B cell (primary cell): ENCODE measurements at regions not wholly inside any gene's neighbourhood (a gene's known extent, or its start where the extent isn't known, plus 50 kb on each side); places are given as distances from the start of the nearest gene placed in this dataset.

Experiments used
- EZH2 ChIP-seq: IDR thresholded peaks from 2 replicates; pipeline ENCODE4 v1.6.1; 2012; ENCODE audit warnings: borderline replicate concordance, low read depth, mild to moderate bottlenecking, moderate library complexity, low read length; ENCODE audit not compliant: insufficient read depth, poor library complexity, severe bottlenecking
- TF ChIP-seq, protein P1 (sequence below): fragments of 200-600 bp; IDR thresholded peaks from one replicate; pipeline ENCODE4 v1.8.0; 2022; ENCODE audit warnings: antibody characterized with exemption, mild to moderate bottlenecking

DNA sequence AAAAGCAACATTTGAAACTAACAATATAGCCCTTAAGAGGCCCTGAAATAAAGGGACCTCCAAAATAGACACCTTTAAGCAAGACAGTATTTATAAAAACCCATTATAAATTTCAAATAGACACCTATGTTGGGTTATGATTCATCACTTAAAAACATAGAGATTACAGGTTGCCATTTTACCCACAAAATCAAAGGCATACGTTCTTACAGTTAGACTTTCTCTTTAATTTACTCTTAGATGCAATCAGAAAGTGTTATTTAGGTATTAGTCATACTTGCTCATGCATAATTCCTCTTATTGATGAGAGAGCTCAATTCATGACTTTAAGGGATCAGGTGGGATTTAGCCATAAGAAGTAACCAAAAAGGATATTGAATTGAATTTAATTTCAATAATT, 51.5 kb upstream of the TMEM200A start:
- TF ChIP-seq, protein P1, sequence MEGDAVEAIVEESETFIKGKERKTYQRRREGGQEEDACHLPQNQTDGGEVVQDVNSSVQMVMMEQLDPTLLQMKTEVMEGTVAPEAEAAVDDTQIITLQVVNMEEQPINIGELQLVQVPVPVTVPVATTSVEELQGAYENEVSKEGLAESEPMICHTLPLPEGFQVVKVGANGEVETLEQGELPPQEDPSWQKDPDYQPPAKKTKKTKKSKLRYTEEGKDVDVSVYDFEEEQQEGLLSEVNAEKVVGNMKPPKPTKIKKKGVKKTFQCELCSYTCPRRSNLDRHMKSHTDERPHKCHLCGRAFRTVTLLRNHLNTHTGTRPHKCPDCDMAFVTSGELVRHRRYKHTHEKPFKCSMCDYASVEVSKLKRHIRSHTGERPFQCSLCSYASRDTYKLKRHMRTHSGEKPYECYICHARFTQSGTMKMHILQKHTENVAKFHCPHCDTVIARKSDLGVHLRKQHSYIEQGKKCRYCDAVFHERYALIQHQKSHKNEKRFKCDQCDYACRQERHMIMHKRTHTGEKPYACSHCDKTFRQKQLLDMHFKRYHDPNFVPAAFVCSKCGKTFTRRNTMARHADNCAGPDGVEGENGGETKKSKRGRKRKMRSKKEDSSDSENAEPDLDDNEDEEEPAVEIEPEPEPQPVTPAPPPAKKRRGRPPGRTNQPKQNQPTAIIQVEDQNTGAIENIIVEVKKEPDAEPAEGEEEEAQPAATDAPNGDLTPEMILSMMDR, result no peak
- TF ChIP-seq EZH2, result no peak
